HG03558 (cell line): ENCODE measurements at regions not wholly inside any gene's neighbourhood (a gene's known extent, or its start where the extent isn't known, plus 50 kb on each side); places are given as distances from the start of the nearest gene placed in this dataset.

Experiments used
- ATAC-seq: cut with Tn5 transposase; IDR thresholded peaks from one replicate; pipeline ENCODE4 v1.9.1; 2021; ENCODE audit warnings: moderate number of reproducible peaks; ENCODE audit not compliant: unreplicated experiment; ENCODE audit errors: extremely low read depth

DNA sequence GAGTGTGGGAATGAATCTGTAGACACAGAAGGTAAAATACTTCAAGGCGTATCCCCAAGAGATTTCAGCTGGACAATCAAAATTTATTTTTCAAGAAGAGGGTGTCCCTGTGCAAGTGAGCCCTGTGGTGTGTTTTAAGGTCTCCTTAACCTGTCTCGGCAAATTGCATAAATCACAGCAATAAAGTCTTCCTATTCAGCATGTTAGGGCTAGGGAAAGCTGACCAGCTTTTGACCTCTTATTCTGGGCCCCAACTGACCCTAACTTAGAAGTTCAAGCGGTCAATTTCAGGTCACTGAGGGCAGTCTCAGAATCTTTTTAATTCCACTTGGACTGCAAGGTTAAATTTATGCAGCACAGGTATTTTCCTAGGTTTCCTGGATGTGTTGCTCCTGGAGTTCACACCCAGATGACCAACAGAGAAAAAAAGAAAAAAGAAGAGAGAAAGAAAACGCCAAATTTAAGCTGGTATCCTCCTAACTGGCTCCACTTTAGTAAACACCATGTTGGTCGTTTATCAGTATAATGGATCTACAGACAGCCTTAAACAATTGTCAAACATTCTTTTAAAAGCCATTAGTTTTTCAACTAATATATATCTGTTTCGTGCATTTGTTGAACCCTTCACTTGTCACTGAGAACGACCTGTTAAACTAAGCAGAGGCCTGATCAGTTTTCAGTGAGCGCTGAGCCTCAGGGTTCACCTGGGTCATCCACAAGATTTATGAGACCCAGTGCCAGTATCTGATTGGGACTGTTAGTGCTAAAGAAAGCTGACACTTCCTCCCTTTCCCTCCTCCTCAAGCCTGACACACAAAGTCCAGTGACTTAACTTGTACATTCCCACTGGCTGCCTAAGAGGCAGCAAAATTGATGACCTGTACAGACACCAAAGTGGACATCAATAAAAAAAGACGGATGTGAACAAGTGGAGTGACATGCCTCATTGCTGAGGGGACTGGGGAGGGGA is 546.1 kb downstream of the NR2F1-AS1 start:
- no peak for ATAC-seq

DNA sequence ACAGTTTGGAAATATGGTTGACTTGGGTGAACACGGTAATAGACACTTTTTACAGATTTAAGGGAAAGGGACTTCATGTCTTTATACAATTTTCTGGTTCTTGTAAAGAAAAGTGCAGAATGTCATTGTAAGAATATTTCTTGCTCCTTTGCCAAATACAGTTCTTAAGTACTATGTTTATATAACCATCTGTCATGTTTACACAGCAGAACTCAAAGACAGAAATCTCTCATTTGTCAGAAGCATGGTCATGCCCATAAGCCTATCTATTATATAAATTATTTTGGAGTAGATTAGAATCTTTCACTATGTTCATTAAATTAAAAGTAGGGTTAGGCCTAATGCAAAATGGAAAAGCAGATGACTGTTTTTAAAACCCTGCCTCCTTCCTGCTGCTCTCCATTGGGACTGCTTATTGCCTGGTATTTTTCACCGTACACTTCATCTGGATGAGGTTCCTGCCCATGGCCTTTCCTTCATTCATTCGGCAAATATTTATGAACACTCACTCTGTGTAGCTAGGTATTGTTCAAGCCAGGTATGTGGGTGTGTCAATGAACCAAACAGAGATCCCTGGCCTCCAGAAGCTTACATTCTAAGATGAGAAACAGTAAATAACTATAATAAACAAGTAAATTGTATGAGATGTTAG is 558.1 kb downstream of the NR2F1-AS1 start:
- no peak for ATAC-seq

DNA sequence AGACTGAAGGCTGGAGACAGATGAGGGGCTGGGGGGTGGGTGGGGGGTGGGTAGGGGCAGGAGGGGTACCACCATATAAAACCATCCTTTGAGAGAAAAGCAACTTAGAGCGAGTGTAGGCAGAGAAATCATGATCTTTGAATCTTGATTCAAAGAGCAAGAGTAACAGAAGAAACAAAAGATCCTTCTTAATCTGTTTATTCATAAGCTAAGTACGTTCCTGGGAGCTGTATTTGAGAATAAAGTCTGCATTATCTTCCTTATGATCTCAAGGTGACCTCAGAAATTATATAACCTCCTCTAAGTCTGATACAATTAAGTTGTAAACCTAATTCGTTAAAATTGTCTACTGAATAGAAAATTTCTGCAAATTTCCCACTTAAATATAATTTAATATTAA is 558.8 kb downstream of the NR2F1-AS1 start:
- no peak for ATAC-seq

DNA sequence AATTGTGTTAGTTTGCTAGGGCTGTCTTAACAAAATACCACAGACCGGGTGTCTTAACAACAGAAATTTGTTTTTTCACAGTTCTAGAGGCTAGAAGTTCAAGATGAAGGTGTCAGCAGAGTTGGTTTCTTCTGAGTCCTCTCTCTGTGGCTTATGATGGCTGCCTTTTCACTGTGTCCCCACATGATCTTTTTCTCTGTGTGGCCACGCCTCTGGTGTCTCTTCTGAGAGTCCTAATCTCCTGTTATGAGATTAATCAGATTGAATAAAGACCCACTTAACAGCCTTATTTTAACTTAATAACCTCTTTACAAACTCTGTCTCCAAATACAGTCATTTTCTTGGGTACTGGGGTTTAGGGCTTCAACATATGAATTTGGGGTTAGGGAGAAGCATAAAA is 561.1 kb downstream of the NR2F1-AS1 start:
- no peak for ATAC-seq

DNA sequence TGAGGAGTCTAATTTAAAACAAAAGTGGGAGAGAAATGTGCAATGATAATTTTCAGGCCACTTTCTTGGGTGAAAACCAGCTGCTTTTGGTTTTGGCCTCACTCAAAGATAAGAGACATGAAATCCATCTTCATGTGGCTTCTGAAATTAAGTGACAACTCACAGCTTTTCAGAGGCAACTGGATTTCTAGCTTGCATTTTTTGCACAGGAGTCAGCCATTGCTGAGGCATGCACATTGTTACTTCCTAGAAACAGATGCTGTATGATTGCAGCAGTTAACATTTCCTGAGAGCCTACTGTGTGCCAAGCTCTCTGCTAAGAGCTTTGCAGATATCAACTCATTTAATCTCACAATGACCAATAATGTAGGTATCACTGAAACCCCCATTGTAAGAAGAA is 562.6 kb downstream of the NR2F1-AS1 start:
- ATAC-seq: no peak

DNA sequence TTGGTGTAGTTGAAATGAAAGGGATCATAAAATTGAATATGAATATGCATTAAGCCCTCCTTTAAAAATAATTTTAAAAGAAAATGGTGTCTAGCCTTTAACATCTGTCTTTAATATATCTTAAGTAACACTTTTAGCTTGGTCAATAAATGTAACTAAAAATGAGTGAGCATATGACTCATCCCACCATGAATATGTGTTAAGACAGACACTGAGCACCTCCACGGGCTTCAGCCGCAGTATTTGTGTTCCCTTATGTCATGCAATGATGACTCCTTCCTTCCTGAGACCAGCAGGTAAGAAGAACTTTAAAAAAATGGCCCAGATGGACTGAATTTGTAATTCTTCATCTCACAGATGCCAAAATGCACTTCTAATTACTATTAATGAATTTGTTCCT is 563.2 kb downstream of the NR2F1-AS1 start:
- ATAC-seq: no peak

DNA sequence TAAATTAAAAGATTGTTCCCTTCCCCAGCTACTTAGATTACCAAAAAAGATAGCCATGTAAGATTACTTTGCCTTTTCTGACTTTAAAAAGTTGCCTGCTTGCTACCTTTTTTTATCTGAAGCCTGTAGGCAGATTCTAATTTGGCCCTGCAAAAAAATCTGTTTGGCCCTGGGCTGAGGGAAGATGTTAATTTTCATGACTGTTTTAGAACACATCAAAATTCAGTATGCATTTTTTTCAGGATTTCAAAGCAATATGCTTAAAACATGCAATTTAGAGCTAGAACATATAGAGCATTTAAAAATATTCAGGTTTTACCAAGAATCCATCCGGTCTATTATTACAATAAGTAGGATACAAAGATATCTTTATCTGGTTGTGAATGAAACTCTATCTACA is 563.6 kb downstream of the NR2F1-AS1 start:
- ATAC-seq: no peak

DNA sequence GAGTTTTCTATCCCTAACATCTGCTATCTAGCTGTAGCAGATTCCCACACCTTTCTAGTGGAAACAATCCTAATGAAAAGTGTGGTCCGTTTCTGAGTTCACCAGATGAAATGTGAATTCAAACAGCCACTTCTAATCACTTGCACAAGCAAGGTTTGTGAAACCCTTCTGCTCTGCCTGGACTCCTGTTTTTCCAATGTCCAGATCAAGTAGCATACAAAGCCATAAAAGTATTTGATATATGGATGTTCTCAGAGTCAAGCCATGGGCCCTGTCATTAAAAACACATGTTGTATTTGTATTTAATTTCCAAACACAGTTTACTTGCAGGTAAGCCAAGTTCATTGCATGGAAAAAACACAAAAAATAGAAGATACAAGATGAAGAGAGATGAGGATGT is 570.4 kb downstream of the NR2F1-AS1 start:
- ATAC-seq: no peak

DNA sequence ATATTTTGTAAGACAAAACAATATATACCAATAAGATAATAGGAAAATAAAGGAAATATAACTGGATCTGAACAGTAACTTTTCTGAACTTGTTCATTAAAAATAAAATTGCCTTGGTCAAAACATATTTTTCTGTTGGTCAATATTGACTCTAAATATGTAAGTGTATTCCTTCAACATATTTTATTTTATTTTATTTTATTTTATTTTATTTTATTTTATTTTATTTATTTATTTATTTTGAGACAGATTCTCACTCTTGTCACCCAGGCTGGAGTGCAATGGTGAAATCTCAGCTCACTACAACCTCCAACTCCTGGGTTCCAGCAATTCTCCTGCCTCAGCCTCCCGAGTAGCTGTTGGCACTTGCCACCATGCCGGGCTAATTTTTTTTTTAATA is 571.0 kb downstream of the NR2F1-AS1 start:
- no peak for ATAC-seq

DNA sequence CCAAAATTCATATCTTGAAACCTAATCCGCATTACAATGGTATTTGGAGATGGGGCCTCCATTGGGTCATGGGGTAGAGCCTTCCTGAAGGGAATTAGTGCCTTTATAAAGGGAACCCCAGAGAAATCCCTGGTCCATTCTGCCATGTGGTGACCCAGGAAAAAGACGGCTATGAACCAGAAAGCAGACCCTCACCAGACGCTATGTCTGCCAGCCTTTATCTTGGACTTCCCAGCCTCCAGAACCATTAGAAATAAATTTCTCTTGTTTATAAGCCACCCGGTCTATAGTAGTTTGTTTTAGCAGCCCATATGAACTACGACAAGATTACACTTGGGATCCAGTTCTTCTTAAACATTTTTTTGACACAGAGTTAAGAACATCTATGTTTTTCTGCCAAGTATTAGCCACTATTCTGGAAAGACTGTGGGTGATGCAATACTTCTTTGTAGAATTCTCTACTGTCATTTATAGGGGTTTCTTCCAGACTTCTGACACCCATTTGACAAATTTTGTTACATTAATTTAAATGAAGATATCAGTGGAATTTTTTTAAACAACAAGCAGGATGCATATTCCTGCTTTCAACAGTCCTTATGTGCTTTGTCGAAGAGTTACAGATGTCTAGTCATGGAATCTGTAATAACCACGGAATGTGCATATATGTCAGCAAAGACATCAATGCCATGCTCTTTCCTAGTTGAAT is 572.4 kb downstream of the NR2F1-AS1 start:
- ATAC-seq: no peak

DNA sequence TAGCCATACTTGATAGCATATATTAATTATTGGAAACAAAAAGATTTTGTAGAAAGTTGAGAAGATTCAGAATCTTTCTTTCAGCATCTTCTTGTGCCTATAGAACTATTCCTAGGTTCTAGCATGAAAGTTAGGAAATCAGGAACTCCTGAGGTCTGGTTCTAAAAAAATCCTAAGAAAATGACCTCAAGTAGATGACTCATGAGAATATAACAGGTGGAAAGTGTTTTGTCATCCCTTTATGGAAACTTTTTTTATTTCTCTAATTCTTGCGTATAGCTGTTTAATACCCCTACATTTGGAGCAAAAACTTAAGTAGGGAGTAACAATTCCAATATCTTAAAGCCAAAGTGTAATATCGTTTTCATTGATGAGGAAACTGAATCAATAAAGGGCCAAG is 574.1 kb downstream of the NR2F1-AS1 start:
- ATAC-seq: no peak

DNA sequence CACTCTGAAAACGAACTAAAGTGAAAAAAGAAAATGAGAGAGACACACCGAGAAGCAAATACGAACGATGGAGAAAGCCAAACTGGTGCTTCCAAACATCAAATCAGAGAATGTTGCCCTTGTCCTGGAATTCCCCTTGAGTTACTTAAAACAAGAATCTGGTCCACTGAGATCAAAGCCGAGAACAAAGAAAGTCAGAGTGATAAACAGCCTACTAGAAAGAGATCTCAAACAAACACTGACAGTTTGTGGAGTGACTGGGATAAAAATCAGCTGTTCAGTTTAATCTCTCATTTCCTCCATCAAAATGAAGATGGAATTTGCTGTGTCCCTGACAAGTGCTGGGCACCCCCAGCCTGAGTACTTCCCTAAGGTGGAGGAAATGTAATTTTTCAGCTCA is 582.6 kb downstream of the NR2F1-AS1 start:
- ATAC-seq: no peak

DNA sequence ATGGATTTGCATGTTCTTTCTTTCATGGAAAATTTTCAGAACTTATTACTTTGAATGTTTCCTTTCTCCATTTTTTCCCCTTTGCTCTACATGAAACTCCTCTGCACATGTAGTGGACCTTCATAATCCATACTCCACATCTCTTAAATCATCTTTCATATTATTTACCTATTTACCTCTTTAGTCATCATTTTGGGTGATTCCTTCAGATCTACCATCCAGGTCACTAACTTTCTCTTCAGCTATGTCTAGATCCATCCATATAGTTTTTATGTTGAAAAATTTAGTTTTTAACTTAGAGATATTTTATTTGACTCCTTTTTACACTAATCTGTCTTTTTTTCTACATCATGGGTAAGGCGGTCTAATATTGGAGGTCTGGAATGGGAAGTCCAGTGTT is 586.6 kb downstream of the NR2F1-AS1 start:
- ATAC-seq: no peak

DNA sequence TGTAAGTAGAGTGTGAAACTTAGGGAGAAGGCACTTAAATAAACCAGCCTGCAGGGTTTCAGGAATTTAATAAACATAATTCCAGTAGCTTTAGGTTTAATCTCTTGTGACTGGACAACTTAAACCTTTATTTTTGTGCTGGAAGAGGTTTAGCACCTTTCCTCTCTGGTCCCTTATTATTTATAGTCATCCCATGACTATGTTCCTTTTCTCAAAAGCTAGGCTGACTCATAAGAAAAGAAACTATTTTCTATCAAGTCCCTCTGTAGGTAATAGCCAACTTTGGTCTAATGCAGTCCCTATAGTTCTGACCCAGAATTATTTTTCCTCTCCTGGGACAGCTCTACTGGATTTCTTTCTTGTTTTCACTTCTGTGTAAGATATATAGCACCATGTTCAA is 588.9 kb downstream of the NR2F1-AS1 start:
- ATAC-seq: no peak

DNA sequence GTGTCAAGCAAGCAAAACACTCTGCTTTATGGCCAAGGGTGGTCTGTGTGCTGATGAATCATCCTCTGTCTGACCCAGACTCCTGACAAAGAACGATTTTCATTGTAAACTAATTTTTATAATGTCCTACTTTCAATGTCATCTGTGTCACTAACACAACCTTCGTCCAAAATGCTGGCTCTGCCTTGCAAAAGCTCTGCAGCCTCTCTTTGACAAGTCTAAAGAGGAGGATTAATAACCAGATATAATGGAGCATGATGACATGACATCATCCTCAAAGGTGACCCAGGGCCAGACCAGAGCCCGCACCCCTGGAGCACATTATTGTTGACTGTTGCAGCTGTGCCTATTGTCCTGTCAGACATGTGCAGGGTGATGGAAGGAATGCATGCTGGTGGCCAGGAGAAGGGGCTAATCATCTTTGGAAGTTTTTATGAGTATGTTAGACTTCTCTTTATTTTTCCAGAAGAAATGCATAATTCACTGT is 589.4 kb downstream of the NR2F1-AS1 start:
- no peak for ATAC-seq

DNA sequence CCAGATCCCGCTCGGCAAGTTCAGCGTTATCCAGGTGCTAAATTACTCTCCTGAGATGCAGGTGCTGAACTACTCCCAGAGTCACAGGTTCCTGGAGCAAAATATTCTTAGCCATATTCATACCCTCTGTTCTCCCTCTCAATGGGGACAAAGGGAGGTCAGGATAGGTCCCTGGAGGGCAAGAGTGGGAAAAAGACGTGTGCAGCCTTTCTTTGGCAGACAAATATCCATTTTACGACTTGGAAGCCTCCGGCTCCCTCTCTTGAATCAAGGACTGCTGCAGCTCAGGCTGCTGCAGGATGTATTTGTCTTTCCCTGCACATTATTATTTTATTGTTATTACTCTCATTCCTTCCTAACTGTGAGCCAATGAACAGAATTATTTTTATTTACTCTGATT is 590.2 kb downstream of the NR2F1-AS1 start:
- ATAC-seq: no peak

DNA sequence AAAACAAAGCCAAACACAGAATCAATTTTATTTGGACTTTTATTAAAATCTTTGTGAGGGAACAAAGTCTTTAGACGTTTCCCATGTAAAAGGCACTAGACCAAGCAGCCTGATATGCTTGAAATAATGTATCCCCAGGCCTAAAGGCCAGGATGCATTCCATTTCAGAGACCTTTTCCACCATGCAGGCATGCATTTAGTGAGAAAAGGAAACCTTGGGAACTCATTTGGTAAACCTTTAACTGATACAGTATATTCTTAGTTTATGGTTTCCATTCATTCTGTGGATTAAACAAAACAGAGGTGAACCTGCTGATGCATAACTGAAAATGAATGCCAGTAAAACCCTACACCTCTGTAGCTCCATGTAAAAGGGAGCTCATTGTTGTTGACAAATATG is 600.0 kb downstream of the NR2F1-AS1 start:
- no peak for ATAC-seq

DNA sequence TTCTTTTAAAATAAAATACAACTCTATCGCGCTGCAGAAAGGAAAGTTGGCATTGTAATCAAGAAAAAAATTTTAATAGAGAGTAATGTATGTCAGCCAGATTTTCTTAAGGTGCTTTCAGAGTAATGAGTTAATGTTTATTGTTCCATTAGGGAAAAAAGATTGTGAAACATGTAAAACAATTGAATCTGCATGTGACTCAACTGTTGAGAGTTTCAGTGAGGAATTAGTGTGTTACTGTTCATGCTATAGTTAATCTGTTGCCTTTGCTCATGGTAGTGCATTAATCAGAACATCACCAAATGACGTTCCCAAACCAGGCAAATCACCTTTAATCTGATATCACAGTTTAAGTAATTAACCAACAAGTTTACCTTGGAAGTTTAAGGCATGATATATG is 600.5 kb downstream of the NR2F1-AS1 start:
- no peak for ATAC-seq

DNA sequence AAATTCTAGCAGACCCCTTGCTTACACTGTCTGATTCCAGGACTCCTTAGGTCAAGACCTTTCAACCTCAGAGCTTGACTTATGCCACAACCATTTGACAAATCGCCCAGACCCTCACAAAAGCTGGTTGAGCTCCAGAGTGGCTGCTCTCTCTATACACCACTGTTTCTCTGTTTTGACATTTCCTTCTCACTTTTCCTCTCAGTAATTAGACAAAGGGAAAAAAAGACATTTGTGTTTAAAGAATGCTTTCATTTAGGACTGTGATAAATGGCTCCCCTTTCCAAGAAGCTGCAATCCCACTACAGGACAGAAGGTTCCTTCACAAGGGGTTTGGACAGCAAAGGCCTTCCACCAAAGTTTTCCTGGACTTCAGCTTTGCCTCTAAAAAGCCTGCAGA is 601.3 kb downstream of the NR2F1-AS1 start:
- ATAC-seq: no peak

DNA sequence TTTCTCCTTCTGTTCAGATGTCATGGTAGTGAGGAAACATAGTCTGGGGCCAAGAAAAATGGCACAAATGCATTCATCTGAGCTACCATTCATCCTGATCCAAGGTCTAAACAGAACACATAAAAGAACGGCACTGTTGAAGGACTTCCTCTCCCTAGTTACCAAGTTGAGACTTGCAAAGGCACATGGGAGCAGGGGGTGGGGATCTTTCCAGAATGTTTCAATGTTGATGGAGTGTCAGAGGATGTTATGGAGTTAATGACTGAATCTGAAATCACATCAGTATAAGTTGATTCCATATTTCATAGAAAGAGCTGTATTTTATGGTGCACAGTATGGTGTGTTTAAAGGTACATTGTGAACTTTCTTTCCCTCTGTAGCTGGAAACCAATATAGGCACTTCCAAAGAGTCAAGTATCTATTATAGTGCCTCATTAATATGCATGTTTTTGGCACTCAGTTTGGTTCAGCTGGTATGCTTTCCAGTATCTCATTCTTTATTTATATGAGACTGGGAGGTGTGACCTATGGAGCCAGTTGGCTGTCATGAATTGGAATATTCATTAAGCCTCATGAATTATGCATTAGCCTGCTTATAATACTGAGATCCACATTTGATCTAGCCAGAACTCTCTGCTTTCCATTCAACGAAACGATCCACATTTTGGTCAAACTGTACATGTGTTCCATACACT is 603.0 kb downstream of the NR2F1-AS1 start:
- no peak for ATAC-seq
